Endodermal cell (in vitro differentiated cells): ENCODE measurements at regions not wholly inside any gene's neighbourhood (a gene's known extent, or its start where the extent isn't known, plus 50 kb on each side); places are given as distances from the start of the nearest gene placed in this dataset.

Source experiments
- DNase-seq: peaks from one replicate; pipeline ENCODE4 v3.0.0-alpha.2; 2017
- H3K27ac ChIP-seq: 2 replicates; pipeline ENCODE4 v1.5.1; 2013; ENCODE audit warnings: mild to moderate bottlenecking, low read depth, low read length, moderate library complexity
- H3K27me3 ChIP-seq: 2 replicates; pipeline ENCODE4 v1.6.1; 2013; ENCODE audit warnings: mild to moderate bottlenecking, low read length, moderate library complexity; ENCODE audit not compliant: insufficient read depth, control insufficient read depth, poor library complexity, severe bottlenecking
- H3K36me3 ChIP-seq: 2 replicates; pipeline ENCODE4 v1.7.0; 2013; ENCODE audit warnings: mild to moderate bottlenecking, low read length, moderate library complexity; ENCODE audit not compliant: control insufficient read depth, insufficient read depth
- H3K4me1 ChIP-seq: one replicate; pipeline ENCODE4 v1.7.0; 2013; ENCODE audit warnings: low read length; ENCODE audit not compliant: control insufficient read depth, insufficient read depth
- H3K4me3 ChIP-seq: 2 replicates; pipeline ENCODE4 v1.5.1; 2013; ENCODE audit warnings: mild to moderate bottlenecking, low read length, moderate library complexity
- H3K9ac ChIP-seq: 2 replicates; pipeline ENCODE4 v1.6.1; 2013; ENCODE audit warnings: mild to moderate bottlenecking, low read length, moderate library complexity; ENCODE audit not compliant: poor library complexity, severe bottlenecking; ENCODE audit errors: extremely low read depth
- H3K9me3 ChIP-seq: 2 replicates; pipeline ENCODE4 v1.6.1; 2013; ENCODE audit warnings: mild to moderate bottlenecking, low read length, moderate library complexity; ENCODE audit not compliant: control insufficient read depth
- H3K27ac Mint-ChIP-seq: 2 replicates; pipeline ENCODE4 v1.8.0; 2020; ENCODE audit warnings: mixed read lengths
- H3K27me3 Mint-ChIP-seq: 2 replicates; pipeline ENCODE4 v1.8.0; 2021; ENCODE audit warnings: mild to moderate bottlenecking, mixed read lengths; ENCODE audit not compliant: insufficient read depth
- H3K36me3 Mint-ChIP-seq: 2 replicates; pipeline ENCODE4 v1.8.0; 2020; ENCODE audit warnings: low read depth, mixed read lengths
- H3K4me1 Mint-ChIP-seq: 2 replicates; pipeline ENCODE4 v1.8.0; 2020; ENCODE audit warnings: mixed read lengths
- H3K4me3 Mint-ChIP-seq: 2 replicates; pipeline ENCODE4 v1.8.0; 2020; ENCODE audit warnings: mild to moderate bottlenecking, moderate library complexity, mixed read lengths
- H3K9me3 Mint-ChIP-seq: 2 replicates; pipeline ENCODE4 v1.8.0; 2020; ENCODE audit warnings: mild to moderate bottlenecking, mixed read lengths
- CTCF ChIP-seq: fragments of 200-600 bp; sonication (generic); conservative IDR thresholded peaks from 2 replicates; pipeline ENCODE4 v1.5.0; 2021; ENCODE audit warnings: antibody characterized with exemption, mild to moderate bottlenecking
- WGBS, 2 experiments: methylation state at CpG; one replicate each; pipeline versions ENCODE4 v1.1.5 to v1.1.7; 2013; ENCODE audit warnings: missing lambda C conversion rate in 2 of 2, mixed read lengths in 1 of 2; ENCODE audit not compliant: insufficient coverage in 1 of 2, insufficient read length in 1 of 2; 5-methylcytosine and 5-hydroxymethylcytosine counted together

DNA sequence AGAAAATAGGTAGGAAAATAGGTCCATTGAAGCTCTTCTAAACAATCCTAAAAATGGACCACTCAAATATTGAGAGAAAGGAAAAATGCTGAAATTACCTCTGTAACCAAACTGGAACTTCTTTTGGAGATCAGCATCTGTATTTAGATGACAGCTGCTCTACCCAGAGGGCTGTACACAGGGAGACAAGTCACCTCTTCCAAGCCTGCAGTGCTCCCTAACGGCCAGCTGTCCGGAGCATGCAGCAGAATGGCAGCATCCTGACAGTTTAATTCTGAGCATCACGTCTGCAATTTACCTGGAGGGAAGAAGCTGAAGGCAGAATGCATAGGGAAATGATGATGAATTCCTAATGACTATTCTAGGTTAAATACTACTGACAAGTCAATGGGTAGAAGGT lies 62.8 kb upstream of the DIAPH3 start:
- H3K9ac ChIP-seq: no peak overlapping the region
- Mint-ChIP-seq H3K27ac (no peak overlapping the region), H3K9me3 (no peaks in the 10 kb centered on the region), H3K4me3 (no peak overlapping the region), H3K36me3 (no peaks in the 10 kb centered on the region), H3K27me3 (peaks cover 9% of the 10 kb centered on the region), H3K4me1 (peaks cover 4% of the 10 kb centered on the region)
- no peak overlapping the region for H3K4me3 ChIP-seq
- 55 to 80% methylated on average over 1 to 3 of the region's 3 CpGs for WGBS, 2 experiments
- H3K27ac ChIP-seq: no peak overlapping the region
- no peaks in the 10 kb centered on the region for H3K27me3 ChIP-seq
- peak; percentile 77 for TF ChIP-seq CTCF
- no peaks in the 10 kb centered on the region for H3K9me3 ChIP-seq
- no peaks in the 10 kb centered on the region for H3K4me1 ChIP-seq
- no peaks in the 10 kb centered on the region for H3K36me3 ChIP-seq
- peak; percentile 71 for DNase-seq

- Histone ChIP-seq H3K27ac (no peak overlapping the region), H3K27me3 (no peaks in the 10 kb centered on the region), H3K9me3 (no peaks in the 10 kb centered on the region), H3K36me3 (no peaks in the 10 kb centered on the region), H3K9ac (no peak overlapping the region), H3K4me1 (no peaks in the 10 kb centered on the region), H3K4me3 (no peak overlapping the region)
- DNase-seq: no peak
- H3K27me3 Mint-ChIP-seq: peaks cover 9% of the 10 kb centered on the region
- TF ChIP-seq CTCF: no peak
- H3K27ac Mint-ChIP-seq: no peak overlapping the region
- H3K36me3 Mint-ChIP-seq: no peaks in the 10 kb centered on the region
- peaks cover 4% of the 10 kb centered on the region for H3K4me1 Mint-ChIP-seq
- no peaks in the 10 kb centered on the region for H3K9me3 Mint-ChIP-seq
- no peak overlapping the region for H3K4me3 Mint-ChIP-seq
Observed at GRCh38 chr13:60227158-60227557, 63.4 kb upstream of the DIAPH3 start.

DNA sequence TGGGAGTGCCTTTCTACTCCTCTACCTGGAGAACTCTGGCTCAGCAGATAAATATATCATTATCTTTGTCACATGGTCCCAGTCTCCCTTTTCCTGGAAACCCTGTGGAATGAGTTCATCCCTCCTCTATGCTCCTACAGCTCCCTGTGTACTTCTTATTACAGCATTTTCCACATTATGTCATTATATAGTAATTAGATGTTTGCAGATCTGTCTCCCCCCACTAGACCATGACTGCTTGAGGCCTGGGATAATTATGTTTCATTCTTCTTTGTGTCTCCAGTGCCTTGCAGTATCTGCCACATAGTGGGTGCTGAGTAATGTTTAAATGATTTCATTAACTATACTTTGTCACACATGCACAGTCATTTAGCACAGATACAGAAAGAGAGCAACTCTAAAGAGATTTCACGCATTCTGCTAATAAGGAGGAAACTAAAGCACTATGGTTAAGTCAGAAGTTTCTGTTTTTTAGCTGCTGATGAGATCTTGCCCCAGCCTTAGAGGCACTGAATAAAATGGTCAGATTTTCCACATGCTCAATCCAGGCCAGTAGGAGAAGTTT lies 66.1 kb upstream of the DIAPH3 start:
- 100% methylated on average over 1 of the region's 1 CpG for WGBS, 2 experiments
- Mint-ChIP-seq H3K27ac (no peak overlapping the region), H3K9me3 (no peaks in the 10 kb centered on the region), H3K27me3 (peaks cover 24% of the 10 kb centered on the region), H3K4me1 (peaks cover 4% of the 10 kb centered on the region), H3K36me3 (no peaks in the 10 kb centered on the region), H3K4me3 (no peak overlapping the region)
- Histone ChIP-seq H3K9me3 (no peaks in the 10 kb centered on the region), H3K4me1 (no peaks in the 10 kb centered on the region), H3K9ac (no peak overlapping the region), H3K27me3 (no peaks in the 10 kb centered on the region), H3K27ac (no peak overlapping the region), H3K4me3 (no peak overlapping the region), H3K36me3 (no peaks in the 10 kb centered on the region)
- no peak for DNase-seq
- no peak for TF ChIP-seq CTCF
